GM12878 (cell line): ENCODE measurements at regions not wholly inside any gene's neighbourhood (a gene's known extent, or its start where the extent isn't known, plus 50 kb on each side); places are given as distances from the start of the nearest gene placed in this dataset.

Experiments used
- ATAC-seq: fragments of 200-7000 bp; cut with Tn5 transposase; 3 replicates; pipeline ENCODE4 v1.9.1; 2020; ENCODE audit warnings: mild to moderate bottlenecking, moderate library complexity
- BruUV-seq: library from RNA; stranded (reverse); fragments of 400-500 nt; replicated peaks from 2 replicates; lab custom pipeline; 2021; lab: Mats Ljungman, UMichigan
- CTCF ChIA-PET: fragments of 300-600 bp; sonication (Branson Sonifier 250); formaldehyde crosslinking; extraction: SDS; loops from one replicate; lab custom pipeline; 2021; ENCODE audit warnings: inconsistent platforms; lab: Yijun Ruan, JAX
- POLR2A ChIA-PET: fragments of 350-600 bp; formaldehyde crosslinking; extraction: SDS; loops from one replicate; lab custom pipeline; 2021; ENCODE audit warnings: inconsistent platforms; lab: Charles Lee
- RAD21 ChIA-PET: fragments of 300-600 bp; sonication (Branson Sonifier 250); formaldehyde crosslinking; loops from one replicate; lab custom pipeline; 2023; ENCODE audit warnings: antibody characterized with exemption; ENCODE audit not compliant: unreplicated experiment; lab: Charles Lee
- SMC1A ChIA-PET: fragments of 300-600 bp; sonication (Branson Sonifier 250); formaldehyde crosslinking; loops from one replicate; lab custom pipeline; 2023; ENCODE audit not compliant: unreplicated experiment, uncharacterized antibody; lab: Charles Lee
- DNase-seq: peaks from one replicate; pipeline ENCODE4 v3.0.0-alpha.2; 2011; ENCODE audit warnings: low read depth, low spot score
- FAIRE-seq: peaks from 3 replicates; lab custom pipeline; 2011; peaks lifted over from hg19 to GRCh38; lab: Jason Lieb, UNC
- H2AFZ ChIP-seq: 2 replicates; pipeline ENCODE4 v1.6.0; 2011; ENCODE audit warnings: low read depth, low read length, control low read depth; ENCODE audit not compliant: control insufficient read depth
- H3K27ac ChIP-seq: 2 replicates; pipeline ENCODE4 v1.5.1; 2011; ENCODE audit warnings: control low read depth; ENCODE audit not compliant: control insufficient read depth, insufficient read depth
- H3K27me3 ChIP-seq, 2 experiments: replicated peaks in 1 of 2; 2 replicates each; pipeline versions ENCODE4 v1.6.0 to v1.6.1; 2011; ENCODE audit warnings: low read length in 1 of 2; ENCODE audit not compliant: control insufficient read depth in 2 of 2, insufficient read depth in 2 of 2
- H3K36me3 ChIP-seq, 2 experiments: 2 replicates each; pipeline ENCODE4 v1.5.1; 2011; ENCODE audit warnings: low read length in 1 of 2; ENCODE audit not compliant: control insufficient read depth in 2 of 2, insufficient read depth in 2 of 2
- H3K4me1 ChIP-seq: 2 replicates; pipeline ENCODE4 v1.6.1; 2011; ENCODE audit warnings: mild to moderate bottlenecking, low read length, moderate library complexity, mixed read lengths; ENCODE audit not compliant: control insufficient read depth, insufficient read depth
- H3K4me2 ChIP-seq: 2 replicates; pipeline ENCODE4 v1.6.0; 2011; ENCODE audit warnings: control low read depth; ENCODE audit not compliant: control insufficient read depth, insufficient read depth
- H3K4me3 ChIP-seq: fragments of 200-600 bp; sonication (generic); 2 replicates; pipeline ENCODE4 v1.5.1; 2016
- H3K79me2 ChIP-seq: 2 replicates; pipeline ENCODE4 v1.6.0; 2011; ENCODE audit warnings: low read length; ENCODE audit not compliant: control insufficient read depth, insufficient read depth
- H3K9ac ChIP-seq: 2 replicates; pipeline ENCODE4 v1.8.0; 2011; ENCODE audit warnings: low read length, control low read depth, mixed read lengths; ENCODE audit not compliant: control insufficient read depth, insufficient read depth
- H3K9me3 ChIP-seq: replicated peaks from 3 replicates; pipeline ENCODE4 v1.5.1; 2011; ENCODE audit warnings: mild to moderate bottlenecking, low read length; ENCODE audit not compliant: control insufficient read depth, insufficient read depth
- H4K20me1 ChIP-seq: 2 replicates; pipeline ENCODE4 v1.6.0; 2011; ENCODE audit not compliant: control insufficient read depth, insufficient read depth
- CHD2 ChIP-seq: IDR thresholded peaks from 2 replicates; pipeline ENCODE4 v1.6.1; 2011; ENCODE audit warnings: low read depth, low read length, improper control_type of control experiment, borderline replicate concordance
- JUNB ChIP-seq: IDR thresholded peaks from 2 replicates; pipeline ENCODE4 v1.6.1; 2016; ENCODE audit warnings: antibody characterized with exemption, mild to moderate bottlenecking
- SIN3A ChIP-seq: IDR thresholded peaks from 2 replicates; pipeline ENCODE4 v1.6.1; 2012; ENCODE audit warnings: low read depth, low read length, improper control_type of control experiment
- TARDBP ChIP-seq: IDR thresholded peaks from 2 replicates; pipeline ENCODE4 v1.6.1; 2016; ENCODE audit warnings: borderline replicate concordance
- WGBS: methylation state at CpG from one replicate; pipeline ENCODE4 v1.1.6; 2016; ENCODE audit warnings: low lambda C conversion rate; ENCODE audit not compliant: insufficient replicate concordance, insufficient coverage; ENCODE audit errors: missing lambda C conversion rate; 5-methylcytosine and 5-hydroxymethylcytosine counted together
- in situ Hi-C: fragments of 300-500 bp; cut with MboI; formaldehyde crosslinking; loops from 9 replicates; pipeline ENCODE4 v1.14.3; 2018; ENCODE audit warnings: mixed read lengths
- intact Hi-C: fragments of 100-400 bp; cut with micrococcal nuclease; formaldehyde crosslinking; loops from one replicate; pipeline ENCODE4 v1.14.2; 2022; ENCODE audit not compliant: unreplicated experiment
- TF ChIP-seq, protein P1 (sequence below): IDR thresholded peaks from 2 replicates; pipeline ENCODE4 v1.6.1; 2012; ENCODE audit warnings: low read length, inconsistent platforms
- TF ChIP-seq, protein P2 (sequence below): fragments of 450-650 bp; IDR thresholded peaks from 2 replicates; pipeline ENCODE4 v1.6.1; 2014; ENCODE audit warnings: mild to moderate bottlenecking

DNA sequence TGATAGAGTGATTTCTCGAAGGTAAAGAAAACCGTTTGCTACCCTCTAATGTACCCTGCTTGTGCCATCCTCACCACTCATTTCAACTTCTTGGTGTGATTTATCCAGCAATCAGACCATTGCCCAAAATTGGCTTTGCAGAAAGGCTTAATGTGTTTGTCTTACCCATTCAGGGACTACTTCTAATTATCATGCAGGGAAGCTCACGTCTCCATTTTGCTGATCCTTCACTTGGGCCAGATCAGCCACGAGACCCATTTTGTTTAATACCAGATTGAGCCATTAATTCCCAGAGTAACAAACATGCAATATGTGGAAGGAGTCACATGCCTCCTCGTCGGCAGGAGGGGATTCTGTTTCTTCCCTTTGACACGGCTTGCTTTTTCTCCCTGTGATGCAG lies 51.1 kb upstream of the CRY1 start:
- in situ Hi-C loops = loop anchor here (25.0 kb wide), 1 partner anchor 1268 kb away; no protein-coding TSS in a partner anchor
- ChIA-PET RAD21 (no interaction called here), POLR2A (no interaction called here), CTCF (interaction anchor here (3.9 kb wide), 1 partner anchor 12 kb away, joined by 24 read pairs; no protein-coding TSS in a partner anchor), SMC1A (interaction anchor here (1.0 to 1.1 kb wide), 2 partner anchors 9 to 467 kb away, joined by 3 read pairs; no protein-coding TSS in a partner anchor)
- TF ChIP-seq SIN3A = no peak
- TF ChIP-seq CHD2 = no peak
- TF ChIP-seq, protein P1, sequence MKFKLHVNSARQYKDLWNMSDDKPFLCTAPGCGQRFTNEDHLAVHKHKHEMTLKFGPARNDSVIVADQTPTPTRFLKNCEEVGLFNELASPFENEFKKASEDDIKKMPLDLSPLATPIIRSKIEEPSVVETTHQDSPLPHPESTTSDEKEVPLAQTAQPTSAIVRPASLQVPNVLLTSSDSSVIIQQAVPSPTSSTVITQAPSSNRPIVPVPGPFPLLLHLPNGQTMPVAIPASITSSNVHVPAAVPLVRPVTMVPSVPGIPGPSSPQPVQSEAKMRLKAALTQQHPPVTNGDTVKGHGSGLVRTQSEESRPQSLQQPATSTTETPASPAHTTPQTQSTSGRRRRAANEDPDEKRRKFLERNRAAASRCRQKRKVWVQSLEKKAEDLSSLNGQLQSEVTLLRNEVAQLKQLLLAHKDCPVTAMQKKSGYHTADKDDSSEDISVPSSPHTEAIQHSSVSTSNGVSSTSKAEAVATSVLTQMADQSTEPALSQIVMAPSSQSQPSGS = no peak
- TF ChIP-seq, protein P2, sequence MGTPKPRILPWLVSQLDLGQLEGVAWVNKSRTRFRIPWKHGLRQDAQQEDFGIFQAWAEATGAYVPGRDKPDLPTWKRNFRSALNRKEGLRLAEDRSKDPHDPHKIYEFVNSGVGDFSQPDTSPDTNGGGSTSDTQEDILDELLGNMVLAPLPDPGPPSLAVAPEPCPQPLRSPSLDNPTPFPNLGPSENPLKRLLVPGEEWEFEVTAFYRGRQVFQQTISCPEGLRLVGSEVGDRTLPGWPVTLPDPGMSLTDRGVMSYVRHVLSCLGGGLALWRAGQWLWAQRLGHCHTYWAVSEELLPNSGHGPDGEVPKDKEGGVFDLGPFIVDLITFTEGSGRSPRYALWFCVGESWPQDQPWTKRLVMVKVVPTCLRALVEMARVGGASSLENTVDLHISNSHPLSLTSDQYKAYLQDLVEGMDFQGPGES = no peak
- no peak for TF ChIP-seq TARDBP
- TF ChIP-seq JUNB = no peak
- 28% methylated on average over 7 of the region's 7 CpGs for WGBS
- FAIRE-seq = no peak
- BruUV-seq = no TSS peak
- no peak for ATAC-seq
- H3K36me3 ChIP-seq = no peaks in the 10 kb centered on the region
- H3K9me3 ChIP-seq = no peaks in the 10 kb centered on the region
- H3K79me2 ChIP-seq = no peaks in the 10 kb centered on the region
- H3K9ac ChIP-seq = no peak overlapping the region
- H2AFZ ChIP-seq = no peak overlapping the region
- intact Hi-C loops = no loop called here
- no peak overlapping the region for H3K27ac ChIP-seq
- no peak overlapping the region for H3K4me2 ChIP-seq
- no peaks in the 10 kb centered on the region for H3K4me1 ChIP-seq
- no peak for DNase-seq
- no peak overlapping the region for H3K4me3 ChIP-seq
- no peaks in the 10 kb centered on the region for H4K20me1 ChIP-seq
- H3K27me3 ChIP-seq = peaks cover 0 to 2% of the 10 kb centered on the region in 2 experiments; a peak in 1 of 4 replicates
